ENCODE measurements at regions not wholly inside any gene's neighbourhood (a gene's known extent, or its start where the extent isn't known, plus 50 kb on each side); places are given as distances from the start of the nearest gene placed in this dataset.

DNA sequence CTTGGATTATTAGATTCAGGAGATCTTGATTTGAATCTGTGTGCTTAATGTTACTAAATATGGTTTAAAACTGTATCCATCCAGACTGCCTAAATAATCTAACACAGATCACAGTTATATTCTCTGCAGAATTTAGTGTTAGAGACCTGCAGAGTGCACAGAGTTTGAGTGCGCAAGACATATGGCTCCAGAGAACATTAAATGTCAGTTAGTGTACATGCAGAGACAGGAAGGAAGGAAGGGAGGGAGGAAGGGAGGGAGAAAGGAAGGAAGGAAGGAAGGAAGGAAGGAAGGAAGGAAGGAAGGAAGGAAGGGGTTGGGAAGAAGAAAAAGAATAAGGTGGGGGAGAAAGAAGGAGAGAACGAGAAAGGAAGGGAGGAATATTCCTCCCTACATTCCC, 210.0 kb upstream of the COX7C start:
- Histone ChIP-seq H4K8ac (ENCODE audit: low read depth, low read length) (no peak overlapping the region), H3K14ac (ENCODE audit: low read length) (no peak overlapping the region), H3K36me3 (replicated peaks in 1 of 2; ENCODE audit: control insufficient read depth in 2 of 2, insufficient read depth in 2 of 2, low read length in 2 of 2) (no peaks in the 10 kb centered on the region), H2AFZ (ENCODE audit: low read length) (no peak overlapping the region), H2BK15ac (ENCODE audit: low read length) (no peak overlapping the region), H3K9me3 (replicated peaks in 1 of 2; ENCODE audit: control insufficient read depth in 2 of 2, insufficient read depth in 1 of 2, low read depth in 1 of 2, low read length in 2 of 2) (no peaks in the 10 kb centered on the region), H3K79me1 (ENCODE audit: low read depth, low read length) (no peaks in the 10 kb centered on the region), H2AK5ac (ENCODE audit: low read depth, low read length) (no peak overlapping the region), H4K91ac (ENCODE audit: low read depth, low read length, poor library complexity) (no peak overlapping the region), H3K27ac (replicated peaks; ENCODE audit: low read length) (no peak overlapping the region), H2BK120ac (ENCODE audit: low read depth, low read length) (no peak overlapping the region), H3K4me1 (ENCODE audit: control insufficient read depth in 2 of 2, insufficient read depth in 1 of 2, low read depth in 1 of 2, low read length in 2 of 2) (no peaks in the 10 kb centered on the region), H3K9ac (ENCODE audit: low read depth, low read length, poor library complexity) (no peak overlapping the region), H3K23ac (ENCODE audit: low read depth, low read length, poor library complexity) (no peak overlapping the region), H3K4ac (ENCODE audit: low read length) (no peak overlapping the region), H3K4me3 (ENCODE audit: low read length in 2 of 2) (no peak overlapping the region), H3K27me3 (ENCODE audit: control insufficient read depth in 3 of 3, insufficient read depth in 3 of 3, low read depth in 1 of 3, low read length in 3 of 3) (no peaks in the 10 kb centered on the region), H3K4me2 (ENCODE audit: insufficient read depth, low read length, poor library complexity, severe bottlenecking) (no peak overlapping the region), H3K18ac (ENCODE audit: low read length) (no peak overlapping the region), H2BK5ac (ENCODE audit: low read length) (no peak overlapping the region), H2BK12ac (ENCODE audit: low read length) (no peak overlapping the region)
- no peak for DNase-seq (ENCODE audit: low spot score)
- no CpG with 5 or more reads among the region's 2 CpGs for WGBS, 2 donors (ENCODE audit: extremely low coverage in 2 of 2, insufficient read length in 2 of 2, insufficient replicate concordance in 1 of 2)

DNA sequence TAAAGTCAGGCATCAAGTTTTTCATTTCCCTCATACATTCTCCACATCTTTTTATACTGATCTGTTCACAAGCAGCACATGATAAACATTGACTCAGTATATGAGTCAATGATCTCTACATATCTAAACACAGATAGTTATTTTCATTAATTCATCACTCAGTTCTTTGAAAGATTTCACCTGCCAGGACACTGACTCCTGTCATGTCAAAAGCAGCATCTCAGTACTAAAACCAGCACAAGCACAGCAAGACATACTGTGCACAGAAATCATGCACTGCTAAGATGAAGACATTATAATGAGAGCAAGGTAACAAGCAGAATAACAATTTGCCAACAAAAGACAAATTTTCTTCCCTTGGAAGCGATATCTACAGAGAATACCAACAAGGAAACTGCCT, 206.1 kb upstream of the COX7C start:
- H2BK120ac ChIP-seq (ENCODE audit: low read depth, low read length), result no peak overlapping the region
- H3K36me3 ChIP-seq (replicated peaks in 1 of 2; ENCODE audit: control insufficient read depth in 2 of 2, insufficient read depth in 2 of 2, low read length in 2 of 2), result no peaks in the 10 kb centered on the region
- H3K4me2 ChIP-seq (ENCODE audit: insufficient read depth, low read length, poor library complexity, severe bottlenecking), result no peak overlapping the region
- no peak for DNase-seq (ENCODE audit: low spot score)
- H3K18ac ChIP-seq (ENCODE audit: low read length), result no peak overlapping the region
- no peak overlapping the region for H3K9ac ChIP-seq (ENCODE audit: low read depth, low read length, poor library complexity)
- H3K27me3 ChIP-seq (ENCODE audit: control insufficient read depth in 3 of 3, insufficient read depth in 3 of 3, low read depth in 1 of 3, low read length in 3 of 3), result no peaks in the 10 kb centered on the region
- no peak overlapping the region for H4K91ac ChIP-seq (ENCODE audit: low read depth, low read length, poor library complexity)
- H3K79me1 ChIP-seq (ENCODE audit: low read depth, low read length), result no peaks in the 10 kb centered on the region
- no peak overlapping the region for H2BK12ac ChIP-seq (ENCODE audit: low read length)
- no peak overlapping the region for H2BK5ac ChIP-seq (ENCODE audit: low read length)
- H3K4me3 ChIP-seq (ENCODE audit: low read length in 2 of 2), result no peak overlapping the region
- no peak overlapping the region for H3K27ac ChIP-seq (replicated peaks; ENCODE audit: low read length)
- H2AK5ac ChIP-seq (ENCODE audit: low read depth, low read length), result no peak overlapping the region
- no peak overlapping the region for H3K23ac ChIP-seq (ENCODE audit: low read depth, low read length, poor library complexity)
- H3K14ac ChIP-seq (ENCODE audit: low read length), result no peak overlapping the region
- no peak overlapping the region for H2AFZ ChIP-seq (ENCODE audit: low read length)
- H3K9me3 ChIP-seq (replicated peaks in 1 of 2; ENCODE audit: control insufficient read depth in 2 of 2, insufficient read depth in 1 of 2, low read depth in 1 of 2, low read length in 2 of 2), result no peaks in the 10 kb centered on the region
- no peaks in the 10 kb centered on the region for H3K4me1 ChIP-seq (ENCODE audit: control insufficient read depth in 2 of 2, insufficient read depth in 1 of 2, low read depth in 1 of 2, low read length in 2 of 2)
- H2BK15ac ChIP-seq (ENCODE audit: low read length), result no peak overlapping the region
- no peak overlapping the region for H4K8ac ChIP-seq (ENCODE audit: low read depth, low read length)
- H3K4ac ChIP-seq (ENCODE audit: low read length), result no peak overlapping the region
- no CpG with 5 or more reads among the region's 1 CpG for WGBS, 2 donors (ENCODE audit: extremely low coverage in 2 of 2, insufficient read length in 2 of 2, insufficient replicate concordance in 1 of 2)

DNA sequence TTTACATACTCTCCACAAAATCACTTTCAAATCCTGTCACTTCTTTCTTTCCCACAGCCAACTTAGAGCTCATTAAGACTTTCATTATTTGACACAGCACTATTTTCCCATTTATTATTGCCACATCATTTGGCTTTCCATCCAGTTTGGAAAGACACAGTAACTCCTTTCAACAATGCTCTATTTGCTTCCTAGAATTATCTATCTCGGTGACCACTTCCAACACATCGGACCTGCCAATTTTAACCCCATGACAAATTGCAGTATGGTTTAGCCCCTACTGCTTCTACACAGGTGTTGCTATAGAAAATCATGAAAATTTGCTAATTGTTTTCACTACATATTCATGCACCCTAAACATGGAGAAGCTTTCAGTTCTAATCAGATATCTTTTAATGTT, 190.6 kb upstream of the COX7C start:
- Histone ChIP-seq H3K36me3 (replicated peaks in 1 of 2; ENCODE audit: control insufficient read depth in 2 of 2, insufficient read depth in 2 of 2, low read length in 2 of 2) (no peaks in the 10 kb centered on the region), H2BK12ac (ENCODE audit: low read length) (no peak overlapping the region), H3K4me3 (ENCODE audit: low read length in 2 of 2) (no peak overlapping the region), H3K4ac (ENCODE audit: low read length) (no peak overlapping the region), H2BK5ac (ENCODE audit: low read length) (no peak overlapping the region), H3K18ac (ENCODE audit: low read length) (no peak overlapping the region), H3K14ac (ENCODE audit: low read length) (no peak overlapping the region), H2AK5ac (ENCODE audit: low read depth, low read length) (no peak overlapping the region), H3K23ac (ENCODE audit: low read depth, low read length, poor library complexity) (no peak overlapping the region), H2BK15ac (ENCODE audit: low read length) (no peak overlapping the region), H2BK120ac (ENCODE audit: low read depth, low read length) (no peak overlapping the region), H3K4me1 (ENCODE audit: control insufficient read depth in 2 of 2, insufficient read depth in 1 of 2, low read depth in 1 of 2, low read length in 2 of 2) (no peaks in the 10 kb centered on the region), H4K91ac (ENCODE audit: low read depth, low read length, poor library complexity) (no peak overlapping the region), H3K27me3 (ENCODE audit: control insufficient read depth in 3 of 3, insufficient read depth in 3 of 3, low read depth in 1 of 3, low read length in 3 of 3) (no peaks in the 10 kb centered on the region), H2AFZ (ENCODE audit: low read length) (no peak overlapping the region), H4K8ac (ENCODE audit: low read depth, low read length) (no peak overlapping the region), H3K27ac (replicated peaks; ENCODE audit: low read length) (no peak overlapping the region), H3K79me1 (ENCODE audit: low read depth, low read length) (no peaks in the 10 kb centered on the region), H3K4me2 (ENCODE audit: insufficient read depth, low read length, poor library complexity, severe bottlenecking) (no peak overlapping the region), H3K9ac (ENCODE audit: low read depth, low read length, poor library complexity) (no peak overlapping the region), H3K9me3 (replicated peaks in 1 of 2; ENCODE audit: control insufficient read depth in 2 of 2, insufficient read depth in 1 of 2, low read depth in 1 of 2, low read length in 2 of 2) (no peaks in the 10 kb centered on the region)
- no CpG with 5 or more reads among the region's 2 CpGs for WGBS, 2 donors (ENCODE audit: extremely low coverage in 2 of 2, insufficient read length in 2 of 2, insufficient replicate concordance in 1 of 2)
- DNase-seq (ENCODE audit: low spot score), result no peak

DNA sequence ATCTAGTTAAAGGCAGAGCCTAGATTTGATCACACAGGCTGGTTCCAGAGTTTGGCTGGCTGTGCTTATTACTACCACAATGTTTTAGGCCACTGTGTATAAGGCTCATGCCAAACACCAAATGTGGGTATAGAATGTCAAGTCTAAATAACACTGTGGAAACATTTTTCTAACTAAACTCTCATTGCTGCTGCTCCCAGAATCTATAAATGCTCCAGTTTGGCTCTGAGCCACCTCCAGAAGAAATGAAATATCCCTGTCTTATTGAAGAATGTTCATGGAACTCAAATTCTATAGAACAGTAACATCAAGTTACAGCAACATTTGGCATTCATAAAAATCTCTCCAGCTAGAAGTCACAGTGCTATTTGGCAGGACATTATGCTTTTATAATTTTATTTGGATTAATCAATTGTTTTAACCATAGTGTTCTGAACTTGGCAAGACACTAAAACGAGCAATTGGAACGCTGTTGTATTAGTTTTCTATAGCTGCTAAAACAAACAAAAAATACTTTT, 178.1 kb upstream of the COX7C start:
- H2BK120ac ChIP-seq (ENCODE audit: low read depth, low read length), result no peak overlapping the region

More for the DNA sequence above, 178.1 kb upstream of the COX7C start:
- Histone ChIP-seq H3K27ac (replicated peaks; ENCODE audit: low read length) (no peak overlapping the region), H3K9ac (ENCODE audit: low read depth, low read length, poor library complexity) (no peak overlapping the region), H3K9me3 (replicated peaks in 1 of 2; ENCODE audit: control insufficient read depth in 2 of 2, insufficient read depth in 1 of 2, low read depth in 1 of 2, low read length in 2 of 2) (no peaks in the 10 kb centered on the region), H3K18ac (ENCODE audit: low read length) (no peak overlapping the region), H3K23ac (ENCODE audit: low read depth, low read length, poor library complexity) (no peak overlapping the region), H3K36me3 (replicated peaks in 1 of 2; ENCODE audit: control insufficient read depth in 2 of 2, insufficient read depth in 2 of 2, low read length in 2 of 2) (no peaks in the 10 kb centered on the region), H2BK12ac (ENCODE audit: low read length) (no peak overlapping the region), H3K4me2 (ENCODE audit: insufficient read depth, low read length, poor library complexity, severe bottlenecking) (no peak overlapping the region), H2AFZ (ENCODE audit: low read length) (no peak overlapping the region), H4K91ac (ENCODE audit: low read depth, low read length, poor library complexity) (no peak overlapping the region), H4K8ac (ENCODE audit: low read depth, low read length) (no peak overlapping the region), H3K4ac (ENCODE audit: low read length) (no peak overlapping the region), H2BK15ac (ENCODE audit: low read length) (no peak overlapping the region), H2AK5ac (ENCODE audit: low read depth, low read length) (no peak overlapping the region), H3K4me1 (ENCODE audit: control insufficient read depth in 2 of 2, insufficient read depth in 1 of 2, low read depth in 1 of 2, low read length in 2 of 2) (no peaks in the 10 kb centered on the region), H3K14ac (ENCODE audit: low read length) (no peak overlapping the region), H3K4me3 (ENCODE audit: low read length in 2 of 2) (no peak overlapping the region), H3K79me1 (ENCODE audit: low read depth, low read length) (no peaks in the 10 kb centered on the region), H3K27me3 (ENCODE audit: control insufficient read depth in 3 of 3, insufficient read depth in 3 of 3, low read depth in 1 of 3, low read length in 3 of 3) (no peaks in the 10 kb centered on the region), H2BK5ac (ENCODE audit: low read length) (no peak overlapping the region)
- DNase-seq (ENCODE audit: low spot score), result no peak
- no CpG with 5 or more reads among the region's 2 CpGs for WGBS, 2 donors (ENCODE audit: extremely low coverage in 2 of 2, insufficient read length in 2 of 2, insufficient replicate concordance in 1 of 2)

All from neuronal stem cell (in vitro differentiated cells).